Activated CD8-positive, alpha-beta memory T cell treated with anti-CD3 and anti-CD28 coated beads, Interleukin-2, amount 50 U/mL, for 24 hours (primary cell): ENCODE measurements at regions not wholly inside any gene's neighbourhood (a gene's known extent, or its start where the extent isn't known, plus 50 kb on each side); places are given as distances from the start of the nearest gene placed in this dataset.

Source experiments
- DNase-seq: peaks from one replicate; pipeline ENCODE4 v3.0.0-alpha.2; 2020; ENCODE audit errors: extremely low read depth

- no peak for DNase-seq
These were observed 222.5 kb upstream of the GSE1 start for GRCh38 chr16:85390511-85391174.

GRCh38 chr16:85391175-85391707 lies 221.9 kb upstream of the GSE1 start:
- DNase-seq, result no peak

GRCh38 chr16:85391769-85392583 lies 221.1 kb upstream of the GSE1 start:
- no peak for DNase-seq

- no peak for DNase-seq
These were observed 220.1 kb upstream of the GSE1 start for GRCh38 chr16:85392756-85393673.

- DNase-seq, result peak; percentile 44
These were observed 219.3 kb upstream of the GSE1 start for GRCh38 chr16:85393674-85394451.

GRCh38 chr16:85394456-85395206 lies 218.5 kb upstream of the GSE1 start:
- DNase-seq, result no peak

GRCh38 chr16:85395207-85395912 lies 217.8 kb upstream of the GSE1 start:
- no peak for DNase-seq

GRCh38 chr16:85395913-85396878 lies 216.9 kb upstream of the GSE1 start:
- DNase-seq, result no peak

GRCh38 chr16:85396879-85397871 lies 215.9 kb upstream of the GSE1 start:
- no peak for DNase-seq

GRCh38 chr16:85398050-85398451 lies 215.1 kb upstream of the GSE1 start:
- no peak for DNase-seq

GRCh38 chr16:85398688-85399582 lies 214.2 kb upstream of the GSE1 start:
- DNase-seq, result no peak

- DNase-seq, result no peak
These were observed 213.4 kb upstream of the GSE1 start for GRCh38 chr16:85399583-85400284.

GRCh38 chr16:85400305-85401205 lies 212.6 kb upstream of the GSE1 start:
- no peak for DNase-seq

GRCh38 chr16:85401370-85401916 lies 211.7 kb upstream of the GSE1 start:
- no peak for DNase-seq
